ENCODE measurements at regions not wholly inside any gene's neighbourhood (a gene's known extent, or its start where the extent isn't known, plus 50 kb on each side); places are given as distances from the start of the nearest gene placed in this dataset.

- no peak for TF ChIP-seq CTCF (IDR thresholded peaks at IDR 0.05)
- no peaks in the 10 kb centered on the region for H3K9me3 Mint-ChIP-seq
- H3K27ac Mint-ChIP-seq = no peak overlapping the region
- no peaks in the 10 kb centered on the region for H3K27me3 Mint-ChIP-seq (ENCODE audit: low read depth, poor library complexity)
- no peaks in the 10 kb centered on the region for H3K4me1 Mint-ChIP-seq
- H3K4me3 Mint-ChIP-seq = no peak overlapping the region
- H3K36me3 Mint-ChIP-seq (ENCODE audit: low read depth) = no peaks in the 10 kb centered on the region
- DNase-seq = no peak
Measured at GRCh38 chr5:85784746-85785145, 833.0 kb upstream of the COX7C start.

- no peak overlapping the region for H3K27ac Mint-ChIP-seq
- peaks cover 6% of the 10 kb centered on the region for H3K4me1 Mint-ChIP-seq
- H3K27me3 Mint-ChIP-seq (ENCODE audit: low read depth, poor library complexity) = no peaks in the 10 kb centered on the region
- no peaks in the 10 kb centered on the region for H3K36me3 Mint-ChIP-seq (ENCODE audit: low read depth)
- no peak for DNase-seq
- TF ChIP-seq CTCF (IDR thresholded peaks at IDR 0.05) = no peak
- H3K4me3 Mint-ChIP-seq = no peak overlapping the region
- H3K9me3 Mint-ChIP-seq = no peaks in the 10 kb centered on the region
Measured at GRCh38 chr5:85813146-85813545, 804.6 kb upstream of the COX7C start.

- DNase-seq = no peak
- Mint-ChIP-seq H3K4me3 (no peak overlapping the region), H3K4me1 (peaks cover 6% of the 10 kb centered on the region), H3K27me3 (ENCODE audit: low read depth, poor library complexity) (no peaks in the 10 kb centered on the region), H3K27ac (no peak overlapping the region), H3K9me3 (no peaks in the 10 kb centered on the region), H3K36me3 (ENCODE audit: low read depth) (no peaks in the 10 kb centered on the region)
- TF ChIP-seq CTCF (IDR thresholded peaks at IDR 0.05) = no peak
Measured at GRCh38 chr5:85814596-85814995, 803.1 kb upstream of the COX7C start.

GRCh38 chr5:85823462-85824426 is 794.0 kb upstream of the COX7C start:
- no peaks in the 10 kb centered on the region for H3K36me3 Mint-ChIP-seq (ENCODE audit: low read depth)
- peaks cover 3% of the 10 kb centered on the region for H3K27me3 Mint-ChIP-seq (ENCODE audit: low read depth, poor library complexity)
- peaks cover 11% of the 10 kb centered on the region for H3K4me1 Mint-ChIP-seq
- no peak for DNase-seq
- H3K4me3 Mint-ChIP-seq = no peak overlapping the region
- H3K27ac Mint-ChIP-seq = no peak overlapping the region
- TF ChIP-seq CTCF (IDR thresholded peaks at IDR 0.05) = no peak
- no peaks in the 10 kb centered on the region for H3K9me3 Mint-ChIP-seq

- no peak for TF ChIP-seq CTCF (IDR thresholded peaks at IDR 0.05)
- DNase-seq = no peak
- Mint-ChIP-seq H3K4me1 (no peaks in the 10 kb centered on the region), H3K4me3 (no peak overlapping the region), H3K36me3 (ENCODE audit: low read depth) (no peaks in the 10 kb centered on the region), H3K27ac (no peak overlapping the region), H3K9me3 (no peaks in the 10 kb centered on the region), H3K27me3 (ENCODE audit: low read depth, poor library complexity) (no peaks in the 10 kb centered on the region)
Measured at GRCh38 chr5:85838781-85839180, 779.0 kb upstream of the COX7C start.

GRCh38 chr5:85841653-85842052 is 776.1 kb upstream of the COX7C start:
- Mint-ChIP-seq H3K9me3 (no peaks in the 10 kb centered on the region), H3K4me3 (no peak overlapping the region), H3K27me3 (ENCODE audit: low read depth, poor library complexity) (no peaks in the 10 kb centered on the region), H3K36me3 (ENCODE audit: low read depth) (no peaks in the 10 kb centered on the region), H3K4me1 (no peaks in the 10 kb centered on the region), H3K27ac (no peak overlapping the region)
- DNase-seq = no peak
- TF ChIP-seq CTCF (IDR thresholded peaks at IDR 0.05) = no peak
